HG03139 (cell line): ENCODE measurements at regions not wholly inside any gene's neighbourhood (a gene's known extent, or its start where the extent isn't known, plus 50 kb on each side); places are given as distances from the start of the nearest gene placed in this dataset.
"Not testable (repeated sequence)": the region's sequence is repeated elsewhere in the genome, so short reads cannot be mapped to it uniquely, and the experiment has no call there.

ENCODE experiments used
- ATAC-seq: cut with Tn5 transposase; IDR thresholded peaks from one replicate; pipeline ENCODE4 v1.9.1; 2021; ENCODE audit not compliant: unreplicated experiment

DNA sequence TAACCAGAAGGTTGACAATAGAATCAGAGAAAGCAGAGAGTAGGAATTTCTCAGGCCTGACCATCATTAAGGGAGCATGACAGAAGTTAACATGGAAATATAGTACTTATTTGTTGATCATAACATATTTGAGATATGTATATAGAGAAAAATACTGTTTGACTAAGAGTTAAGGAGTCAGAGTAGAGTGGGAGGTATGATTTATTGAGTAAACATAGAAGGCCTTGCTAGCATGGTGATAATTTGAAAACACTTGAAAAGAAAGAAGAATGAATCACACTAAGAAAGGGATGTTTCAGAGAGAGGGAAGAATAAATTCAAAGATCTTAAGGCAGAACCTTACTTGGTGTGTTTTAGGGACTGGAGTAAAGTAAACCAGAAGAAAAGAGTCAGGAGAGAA, 437.2 kb upstream of the TECRL start:
- ATAC-seq = no peak

DNA sequence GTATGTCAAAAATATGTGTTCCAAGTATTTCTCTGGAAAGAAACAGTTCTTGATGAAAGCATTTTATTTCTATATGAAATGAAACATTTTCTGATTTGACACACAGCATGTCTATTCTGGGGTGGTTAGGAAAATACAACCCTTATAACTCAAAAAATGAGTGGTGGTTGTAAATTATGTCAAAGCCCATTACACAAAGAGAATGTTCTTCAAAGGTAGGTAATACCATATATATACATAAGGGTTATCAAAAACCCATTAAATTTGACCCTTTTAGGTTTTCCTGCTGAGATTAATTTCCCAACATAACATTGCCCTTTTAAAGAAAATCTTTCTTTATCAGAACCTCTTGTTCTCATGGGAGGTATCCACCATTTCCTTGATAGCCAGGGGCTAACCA, 420.5 kb upstream of the TECRL start:
- no peak for ATAC-seq

DNA sequence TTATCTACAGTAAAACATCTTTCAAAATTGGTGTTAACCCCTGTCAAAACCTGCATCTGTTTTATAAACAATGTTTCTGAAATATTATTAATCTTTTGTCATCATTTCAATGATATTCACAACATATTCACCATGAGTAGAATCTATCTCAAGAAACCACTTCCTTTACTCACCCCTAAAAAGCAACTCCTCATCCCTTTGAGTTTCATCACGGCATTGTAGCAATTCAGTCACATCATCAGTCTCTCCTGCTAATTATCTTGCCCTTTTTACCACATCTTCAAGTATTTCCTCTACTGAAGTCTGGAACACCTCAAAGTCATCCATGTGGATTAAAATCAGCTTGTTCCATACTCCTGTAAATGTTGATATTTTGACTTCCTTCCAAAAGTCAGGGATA, 415.3 kb upstream of the TECRL start:
- ATAC-seq = no peak

- no peak for ATAC-seq
Observed at GRCh38 chr4:64822405-64822804, 413.2 kb upstream of the TECRL start.

- no peak for ATAC-seq
Observed at GRCh38 chr4:64821219-64821976, 412.1 kb upstream of the TECRL start.

GRCh38 chr4:64814616-64815015, 405.4 kb upstream of the TECRL start:
- ATAC-seq = no peak

DNA sequence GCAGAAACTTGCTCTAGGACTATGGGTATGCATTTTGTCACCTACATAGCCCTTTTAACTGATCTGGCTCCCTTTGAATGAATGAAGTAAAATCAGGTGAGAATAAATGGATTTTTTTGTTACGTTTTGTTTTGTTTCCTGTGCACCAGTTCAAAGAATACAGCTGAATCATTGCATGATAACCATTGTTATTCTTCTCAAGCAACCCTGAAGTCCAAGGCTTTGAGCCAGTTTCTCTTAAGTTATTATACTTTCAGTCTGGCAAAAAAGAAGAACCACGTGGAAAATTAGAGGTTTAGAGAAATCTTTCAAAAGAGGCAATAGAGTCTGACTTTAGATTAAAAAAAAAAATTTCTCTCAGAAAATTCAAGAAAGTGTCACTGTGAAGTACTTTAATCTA, 398.6 kb upstream of the TECRL start:
- ATAC-seq = no peak

DNA sequence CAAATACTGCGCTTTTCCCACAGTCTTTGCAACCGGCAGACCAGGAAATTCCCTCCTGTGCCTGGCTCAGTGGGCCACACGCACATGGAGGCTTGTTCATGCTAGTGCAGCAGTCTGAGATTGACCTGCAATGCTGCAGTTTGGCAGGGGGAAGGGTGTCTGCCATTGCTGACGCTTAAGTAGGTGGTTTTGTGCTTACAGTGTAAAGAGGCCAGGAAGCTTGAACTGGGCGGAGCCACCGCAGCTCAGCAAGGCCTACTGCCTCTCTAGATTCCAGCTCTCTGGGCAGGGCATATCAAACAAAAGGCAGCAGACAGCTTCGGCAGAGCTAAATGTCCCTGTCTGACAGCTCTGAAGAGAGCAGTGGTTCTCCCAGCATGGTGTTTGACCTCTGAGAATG, 390.5 kb upstream of the TECRL start:
- ATAC-seq = no peak

- ATAC-seq = not testable (repeated sequence)
Observed at GRCh38 chr4:64798828-64799227, 389.6 kb upstream of the TECRL start.

DNA sequence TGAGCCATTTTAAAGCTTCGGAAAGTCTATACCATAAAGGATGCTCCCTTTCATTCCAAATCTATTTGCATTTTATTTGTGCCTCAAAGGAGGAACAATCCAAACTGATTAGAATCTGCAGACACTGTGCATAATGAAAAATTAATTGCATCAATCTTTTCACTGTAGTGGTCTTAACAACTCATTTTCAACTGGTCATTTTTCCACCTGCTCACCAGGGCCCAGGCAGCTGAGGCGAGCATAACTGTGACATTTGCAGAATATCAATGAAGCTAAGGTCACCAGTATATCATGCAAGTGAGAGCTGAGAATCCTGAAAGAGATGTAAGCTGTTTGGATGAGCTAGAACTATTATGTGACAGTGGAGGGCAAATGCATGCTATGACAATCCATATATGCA, 387.3 kb upstream of the TECRL start:
- ATAC-seq = no peak

DNA sequence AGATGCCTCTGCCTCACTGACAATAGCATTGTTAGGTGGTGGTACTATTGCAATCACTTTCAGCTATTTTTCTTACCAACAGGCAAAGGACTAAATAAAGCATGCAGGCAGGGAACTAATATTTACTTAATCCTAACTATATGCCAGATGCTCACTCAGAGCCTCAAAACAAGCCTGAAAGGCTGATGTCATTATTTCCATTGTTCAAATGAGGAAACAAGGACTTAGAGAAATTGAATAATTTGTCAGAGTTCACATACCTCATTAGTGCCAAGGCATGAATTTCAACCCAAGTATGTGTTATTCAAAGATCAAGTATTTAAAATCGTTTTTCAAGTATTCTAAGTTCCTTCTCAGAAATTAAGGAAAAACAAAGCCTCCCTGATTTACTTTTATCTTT, 374.9 kb upstream of the TECRL start:
- no peak for ATAC-seq

- no peak for ATAC-seq
Observed at GRCh38 chr4:64781737-64782326, 372.6 kb upstream of the TECRL start.

DNA sequence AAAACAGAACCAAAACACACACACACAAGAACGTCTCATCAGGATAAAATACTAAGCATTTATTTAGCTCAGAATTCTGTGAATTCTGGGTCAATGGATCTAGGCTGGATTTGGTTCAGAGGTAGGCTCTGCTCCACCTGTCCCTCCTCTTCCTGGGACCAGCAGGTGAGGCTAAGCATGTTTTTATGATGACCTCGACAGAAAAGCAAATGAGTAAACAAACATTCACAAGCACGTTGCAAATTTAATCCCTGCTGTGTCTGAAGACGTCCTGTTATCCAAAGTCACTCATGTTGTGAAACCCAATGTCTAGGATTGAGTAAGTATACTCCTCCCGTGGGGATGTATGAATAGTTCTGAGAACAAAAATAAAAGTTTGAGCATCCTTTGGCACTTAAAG, 371.4 kb upstream of the TECRL start:
- no peak for ATAC-seq

DNA sequence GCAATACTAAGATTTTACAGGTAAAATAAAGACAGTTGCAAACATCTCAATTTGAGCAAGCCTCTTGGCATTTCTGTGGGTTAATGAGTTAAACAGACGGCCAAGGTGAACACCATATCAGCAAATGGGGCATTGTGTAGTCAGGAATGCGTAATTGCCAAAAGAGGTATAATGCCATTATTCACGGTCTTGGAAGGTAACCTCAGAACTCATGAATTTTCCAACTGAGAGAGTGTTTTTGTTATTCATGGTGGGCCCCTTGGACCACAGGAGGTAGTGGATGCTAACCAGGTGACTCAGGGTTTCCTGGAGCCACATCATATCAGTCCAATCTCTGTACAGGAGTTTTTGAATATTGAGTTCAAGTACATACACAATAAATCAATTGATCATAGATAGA, 368.0 kb upstream of the TECRL start:
- no peak for ATAC-seq

- ATAC-seq = no peak
Observed at GRCh38 chr4:64776820-64777219, 367.6 kb upstream of the TECRL start.

DNA sequence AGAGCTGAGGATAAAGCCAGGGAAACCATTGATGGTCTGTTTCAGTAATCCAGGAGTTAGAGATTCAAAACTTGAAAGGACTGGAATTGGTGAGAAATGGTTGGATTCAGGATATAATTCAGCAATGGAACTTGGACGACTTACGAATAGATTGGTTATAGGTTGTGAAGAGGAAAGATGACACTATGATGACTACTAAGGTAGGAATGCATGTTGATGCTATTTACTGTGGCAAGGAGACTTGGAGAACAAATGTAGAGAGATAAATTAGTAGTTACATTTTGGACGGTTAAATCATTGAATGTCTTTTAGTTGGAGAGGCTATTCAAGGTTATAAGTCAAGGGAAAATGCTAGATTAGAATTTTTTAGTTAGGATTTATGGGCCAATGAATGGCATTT, 365.4 kb upstream of the TECRL start:
- ATAC-seq = no peak

- ATAC-seq = no peak
Observed at GRCh38 chr4:64771149-64771548, 361.9 kb upstream of the TECRL start.

DNA sequence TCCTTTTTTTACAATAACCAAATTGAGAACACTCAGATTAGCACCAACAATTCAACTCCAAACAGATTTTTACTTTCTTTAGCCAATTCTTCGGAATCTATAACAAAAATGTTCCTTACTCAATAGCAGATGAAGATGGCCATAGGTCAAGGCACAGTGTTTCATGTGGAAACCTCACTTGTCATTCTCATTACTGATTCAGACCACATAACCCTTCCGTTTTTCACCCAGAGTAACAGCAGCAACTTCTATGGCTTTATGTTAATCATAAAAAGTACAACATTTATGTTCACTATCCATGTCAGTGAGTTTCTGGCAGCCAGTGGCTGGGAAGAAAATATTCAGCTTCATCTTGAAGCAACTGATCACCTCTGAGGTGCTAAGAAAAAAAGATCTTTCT, 358.3 kb upstream of the TECRL start:
- no peak for ATAC-seq

DNA sequence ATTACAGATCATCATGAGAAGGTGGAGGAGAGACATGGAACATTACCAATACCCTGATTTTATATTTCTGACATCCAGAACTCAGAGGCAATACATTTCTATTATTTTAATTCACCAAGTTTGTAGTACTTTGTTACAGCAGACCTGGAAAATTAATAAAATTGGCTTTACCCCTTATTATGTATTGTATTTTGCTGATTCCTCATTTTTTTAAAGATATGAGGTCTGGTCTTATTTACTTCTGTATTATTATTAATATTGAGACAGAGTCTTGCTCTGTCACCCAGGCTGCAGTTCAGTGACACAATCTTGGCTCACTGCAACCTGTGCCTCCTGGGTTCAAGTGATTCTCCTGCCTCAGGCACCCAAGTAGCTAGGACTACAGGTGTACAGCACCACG, 357.3 kb upstream of the TECRL start:
- no peak for ATAC-seq

- ATAC-seq = no peak
Observed at GRCh38 chr4:64756016-64756415, 346.8 kb upstream of the TECRL start.

DNA sequence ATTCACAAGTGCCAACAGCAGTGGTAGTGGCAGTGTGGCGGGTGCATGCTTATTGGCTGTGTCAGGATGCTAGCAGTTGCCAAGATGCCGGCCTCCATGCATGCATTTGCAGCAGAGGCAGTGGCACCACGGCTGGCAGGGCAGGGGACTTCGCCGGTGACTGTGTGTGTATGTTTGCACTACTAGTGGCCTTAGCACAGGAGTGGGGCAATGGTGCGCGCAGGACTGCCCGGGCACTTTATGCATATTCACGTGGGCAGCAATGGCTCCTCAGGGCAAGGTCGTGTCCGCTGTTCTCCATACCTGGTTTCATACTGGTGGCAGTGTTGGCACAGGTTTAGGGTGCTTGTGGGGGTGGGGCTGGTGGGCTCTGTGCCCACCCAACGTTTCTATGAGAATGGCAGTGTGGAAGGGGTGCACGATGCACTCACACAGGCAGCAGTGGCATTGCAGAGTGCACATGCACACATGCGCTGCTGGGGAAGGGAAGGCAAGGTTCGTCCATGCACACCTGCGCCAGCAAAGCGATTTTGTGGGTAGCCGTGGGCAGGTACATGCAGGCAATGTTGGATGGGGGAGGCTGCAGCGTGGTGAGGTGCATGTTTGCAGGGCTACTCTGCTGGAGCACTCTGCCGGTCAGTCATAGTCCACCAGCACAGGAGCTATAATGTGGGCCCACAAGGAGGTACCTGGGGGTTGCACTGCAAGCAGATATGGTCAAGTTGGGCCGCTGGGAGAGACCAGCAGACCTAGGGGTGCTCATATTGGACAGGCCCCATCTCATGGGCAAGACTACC, 338.9 kb upstream of the TECRL start:
- ATAC-seq = no peak

DNA sequence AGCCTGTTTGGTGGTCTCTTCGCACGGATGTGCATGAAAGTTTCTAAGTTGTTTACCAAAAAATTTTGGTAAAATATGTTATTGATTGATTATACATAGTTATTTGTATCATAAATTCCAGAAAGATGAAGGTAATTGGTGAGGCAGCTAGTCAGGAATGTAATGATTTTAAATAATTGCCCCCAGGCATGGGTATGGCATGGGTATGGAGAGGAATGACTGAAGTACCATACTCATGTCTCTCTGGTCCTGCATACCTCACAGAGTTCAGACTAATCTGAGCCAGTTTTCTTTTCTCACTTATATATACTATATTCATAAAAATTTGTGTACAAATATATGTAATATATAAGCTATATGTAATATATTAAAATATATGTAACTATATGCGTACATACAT, 329.0 kb upstream of the TECRL start:
- no peak for ATAC-seq
